ENCODE measurements at regions not wholly inside any gene's neighbourhood (a gene's known extent, or its start where the extent isn't known, plus 50 kb on each side); places are given as distances from the start of the nearest gene placed in this dataset.
A peak's percentile ranks its signal among the peaks of the same experiment; 100 is the strongest.

- H3K4me1 ChIP-seq, result no peaks in the 10 kb centered on the region
- FAIRE-seq, result no peak
- POLR2A ChIA-PET, result no interaction called here
- no peak for DNase-seq (ENCODE audit: low read depth in 1 of 2, low spot score in 1 of 2)
- no peak overlapping the region for H3K27ac ChIP-seq
- no peak overlapping the region for H3K4me2 ChIP-seq
- no peak for TF ChIP-seq RFX5 (IDR thresholded peaks at IDR 0.05)
- no peak; a peak in 1 of 6 replicates for ATAC-seq
- H3K9me3 ChIP-seq, result peaks cover 6% of the 10 kb centered on the region; the same call in 2 of the 3 replicates
- no peak overlapping the region for H3K4me3 ChIP-seq
- CTCF ChIA-PET, result no interaction called here
- WGBS (ENCODE audit: missing lambda C conversion rate), result 66% methylated on average over 3 of the region's 3 CpGs
These were observed 236.8 kb downstream of the KLF13 start for GRCh38 chr15:31563421-31563820.

- TF ChIP-seq PBX3 (IDR thresholded peaks at IDR 0.05) (no peak), ESRRA (IDR thresholded peaks at IDR 0.05; ENCODE audit: borderline replicate concordance, low read length) (no peak), KDM5A (IDR thresholded peaks at IDR 0.05) (no peak), JUNB (IDR thresholded peaks at IDR 0.05) (no peak), RNF2 (IDR thresholded peaks at IDR 0.05; ENCODE audit: borderline replicate concordance, low read depth) (no peak), TP53 (CRISPR knock-in tag; IDR thresholded peaks at IDR 0.05) (no peak), CEBPB (IDR thresholded peaks at IDR 0.05) (no peak)
- WGBS (ENCODE audit: missing lambda C conversion rate), result 0% methylated on average over 2 of the region's 2 CpGs
- Histone ChIP-seq H3K4me3 (no peak overlapping the region), H3K4me1 (no peaks in the 10 kb centered on the region), H3K27ac (no peak overlapping the region), H3K9me3 (peaks cover 6% of the 10 kb centered on the region; the same call in 2 of the 3 replicates), H3K4me2 (no peak overlapping the region)
- ChIA-PET POLR2A (no interaction called here), CTCF (interaction anchor here (1.1 to 1.3 kb wide), 2 partner anchors 29 to 300 kb away, joined by 3 to 4 read pairs; no protein-coding TSS in a partner anchor)
- DNase-seq (ENCODE audit: low read depth in 1 of 2, low spot score in 1 of 2) (no peak), ATAC-seq (no peak), FAIRE-seq (no peak)
These were observed 241.2 kb downstream of the KLF13 start for GRCh38 chr15:31567861-31568260.

- ChIA-PET POLR2A (no interaction called here), CTCF (interaction anchor here (0.6 to 5.5 kb wide), 2 partner anchors 402 to 406 kb away, joined by 3 to 42 read pairs; no protein-coding TSS in a partner anchor)
- no peak overlapping the region for H3K27ac ChIP-seq
- no peak overlapping the region for H3K4me2 ChIP-seq
- ATAC-seq, result no peak
- FAIRE-seq, result no peak
- no peak for TF ChIP-seq ZC3H11A (IDR thresholded peaks at IDR 0.05)
- no peak for TF ChIP-seq FOSB (CRISPR knock-in tag; IDR thresholded peaks at IDR 0.05)
- TF ChIP-seq KDM5A (IDR thresholded peaks at IDR 0.05), result no peak
- H3K4me3 ChIP-seq, result no peak overlapping the region
- H3K4me1 ChIP-seq, result no peaks in the 10 kb centered on the region
- 54% methylated on average over 17 of the region's 17 CpGs for WGBS (ENCODE audit: missing lambda C conversion rate)
- peaks cover 6% of the 10 kb centered on the region; the same call in 2 of the 3 replicates for H3K9me3 ChIP-seq
- no peak for DNase-seq (ENCODE audit: low read depth in 1 of 2, low spot score in 1 of 2)
These were observed 243.2 kb downstream of the KLF13 start for GRCh38 chr15:31569836-31570235.

- ATAC-seq (no peak), DNase-seq (ENCODE audit: low read depth in 1 of 2, low spot score in 1 of 2) (no peak), FAIRE-seq (no peak)
- Histone ChIP-seq H3K9me3 (peaks cover 6% of the 10 kb centered on the region; the same call in 2 of the 3 replicates), H3K4me2 (no peak overlapping the region), H3K27ac (no peak overlapping the region), H3K4me3 (no peak overlapping the region), H3K4me1 (no peaks in the 10 kb centered on the region)
- no peak for TF ChIP-seq ZFP36 (IDR thresholded peaks at IDR 0.05; ENCODE audit: borderline replicate concordance, partially characterized antibody)
- TF ChIP-seq NFE2L2 (conservative IDR thresholded peaks at IDR 0.05; ENCODE audit: low read length), result no peak
- POLR2A ChIA-PET, result no interaction called here
- CTCF ChIA-PET, result interaction anchor here (0.6 to 5.5 kb wide), 10 partner anchors 10 to 497 kb away, joined by 3 to 42 read pairs (median 4); no protein-coding TSS in a partner anchor
- 36% methylated on average over 11 of the region's 11 CpGs for WGBS (ENCODE audit: missing lambda C conversion rate)
These were observed 244.0 kb downstream of the KLF13 start for GRCh38 chr15:31570591-31570990.

GRCh38 chr15:31571676-31572075 is 245.0 kb downstream of the KLF13 start:
- Histone ChIP-seq H3K4me3 (no peak overlapping the region), H3K9me3 (peaks cover 6% of the 10 kb centered on the region; the same call in 2 of the 3 replicates), H3K4me2 (no peak overlapping the region), H3K4me1 (no peaks in the 10 kb centered on the region), H3K27ac (no peak overlapping the region)
- peak; percentile 68 to 87 for ATAC-seq
- WGBS (ENCODE audit: missing lambda C conversion rate), result 67% methylated on average over 3 of the region's 3 CpGs
- FAIRE-seq, result no peak
- TF ChIP-seq RAD21 (conservative IDR thresholded peaks at IDR 0.05 in 1 of 2, IDR thresholded peaks at IDR 0.05 in 1 of 2) (peak; percentile 50; a peak in 4 of 5 replicates), NFE2L2 (conservative IDR thresholded peaks at IDR 0.05; ENCODE audit: low read length) (no peak), GATA3 (IDR thresholded peaks at IDR 0.05; ENCODE audit: borderline replicate concordance) (no peak), CTCF (IDR thresholded peaks at IDR 0.05) (peak; percentile 43; the same call in 2 of the 3 replicates), FOSB (CRISPR knock-in tag; IDR thresholded peaks at IDR 0.05) (no peak), CHD2 (IDR thresholded peaks at IDR 0.05; ENCODE audit: low read length, partially characterized antibody) (no peak), SMC3 (IDR thresholded peaks at IDR 0.05) (peak; percentile 50; the same call in 2 of the 3 replicates)
- POLR2A ChIA-PET, result no interaction called here
- DNase-seq (ENCODE audit: low read depth in 1 of 2, low spot score in 1 of 2), result peak in 1 of 2 experiments; percentile 18
- CTCF ChIA-PET, result interaction anchor here (0.7 to 5.5 kb wide), 15 partner anchors 9 to 410 kb away, joined by 3 to 42 read pairs (median 3); no protein-coding TSS in a partner anchor

Data from A549 (cell line).